ENCODE measurements at regions not wholly inside any gene's neighbourhood (a gene's known extent, or its start where the extent isn't known, plus 50 kb on each side); places are given as distances from the start of the nearest gene placed in this dataset.

- no peak overlapping the region for H3K4me3 ChIP-seq
- ChIA-PET POLR2A (interaction anchor here (1.2 to 1.3 kb wide), 2 partner anchors 11 to 20 kb away, joined by 3 to 4 read pairs; no protein-coding TSS in a partner anchor), CTCF (ENCODE audit: low intra/inter-chr PET ratio) (no interaction called here)
- no peaks in the 10 kb centered on the region for H3K27me3 ChIP-seq (ENCODE audit: control insufficient read depth in 2 of 2, insufficient read depth in 2 of 2, low read length in 2 of 2)
- peaks cover 0 to 29% of the 10 kb centered on the region in 2 experiments; a peak in 3 of 5 replicates for H3K4me1 ChIP-seq (replicated peaks in 1 of 2; ENCODE audit: control insufficient read depth in 2 of 2, insufficient read depth in 2 of 2, low read length in 2 of 2)
- peak overlapping the region; percentile 52; the same call in 2 of the 3 replicates for H3K27ac ChIP-seq (ENCODE audit: extremely low read depth, low read depth, low read length)
- H3K36me3 ChIP-seq (ENCODE audit: control insufficient read depth, insufficient read depth, low read length), result no peaks in the 10 kb centered on the region
- peak overlapping the region; percentile 10; the same call in 1 of the 2 replicates for H3K4me2 ChIP-seq (ENCODE audit: insufficient read depth, low read length)
- intact Hi-C loops (cut with micrococcal nuclease) (loop anchor here (5.0 kb wide), 5 partner anchors 33 to 208 kb away; partner anchors contain the start of gene PRDX6), in situ Hi-C loops (cut with MboI) (no loop called here)
- H3K9me1 ChIP-seq (ENCODE audit: control insufficient read depth, insufficient read depth, low read length), result no peaks in the 10 kb centered on the region
- H4K20me1 ChIP-seq (replicated peaks; ENCODE audit: control insufficient read depth, insufficient read depth, low read length), result no peaks in the 10 kb centered on the region
- no TSS peak for BruUV-seq (replicated peaks)
- peak; percentile 97 for ATAC-seq
- 0% methylated on average over 2 of the region's 2 CpGs for WGBS (ENCODE audit: insufficient coverage, low coverage, missing lambda C conversion rate)
- peak; percentile 29 for FAIRE-seq
- H3K9me3 ChIP-seq (replicated peaks; ENCODE audit: control insufficient read depth, insufficient read depth, low read depth, low read length), result no peaks in the 10 kb centered on the region
- no peak overlapping the region for H3K9ac ChIP-seq (ENCODE audit: insufficient read depth in 1 of 2, low read depth in 2 of 2, low read length in 2 of 2)
- H2AFZ ChIP-seq (ENCODE audit: low read depth, low read length), result peak overlapping the region; percentile 8; the same call in 1 of the 2 replicates
- no peaks in the 10 kb centered on the region for H3K79me2 ChIP-seq (ENCODE audit: control insufficient read depth, insufficient read depth, low read length)
- DNase-seq (ENCODE audit: extremely low read depth in 1 of 4, low spot score in 3 of 4), result peak in 2 of 4 experiments; percentile 63 to 69
- TF ChIP-seq PHTF2 (CRISPR knock-in tag; IDR thresholded peaks at IDR 0.05) (no peak), VEZF1 (CRISPR knock-in tag; IDR thresholded peaks at IDR 0.05) (0 out of 2 replicates have a peak, but pooled peaks have one; percentile 27), ZNF395 (CRISPR knock-in tag; IDR thresholded peaks at IDR 0.05) (peak; percentile 68), NRF1 (conservative IDR thresholded peaks at IDR 0.05 in 1 of 2, IDR thresholded peaks at IDR 0.05 in 1 of 2) (peak in 1 of 2 experiments; percentile 18; a peak in 1 of 4 replicates), DIDO1 (tag; IDR thresholded peaks at IDR 0.05; ENCODE audit: low read depth) (0 out of 2 replicates have a peak, but pooled peaks have one; percentile 21), NR4A1 (CRISPR knock-in tag; IDR thresholded peaks at IDR 0.05) (no peak), NR4A1 (tag; IDR thresholded peaks at IDR 0.05) (peak; percentile 94), GTF2B (IDR thresholded peaks at IDR 0.05; ENCODE audit: extremely low read depth, insufficient read length) (no peak), NR2F6 (CRISPR knock-in tag; IDR thresholded peaks at IDR 0.05) (no peak), SP2 (IDR thresholded peaks at IDR 0.05; ENCODE audit: extremely low read depth, low read depth, low read length, poor library complexity, severe bottlenecking) (no peak), ID3 (CRISPR knock-in tag; IDR thresholded peaks at IDR 0.05) (no peak), ID3 (tag; IDR thresholded peaks at IDR 0.05) (peak; percentile 84), NFRKB (IDR thresholded peaks at IDR 0.05; ENCODE audit: low read depth) (peak; percentile 98), ZSCAN32 (CRISPR knock-in tag; IDR thresholded peaks at IDR 0.05) (peak; percentile 93), BRD9 (IDR thresholded peaks at IDR 0.05; ENCODE audit: low read depth, partially characterized antibody) (peak; percentile 86), ATF7 (IDR thresholded peaks at IDR 0.05) (peak; percentile 90), NBN (IDR thresholded peaks at IDR 0.05; ENCODE audit: low read depth) (peak; percentile 21; the same call in 1 of the 2 replicates), ZNF41 (CRISPR knock-in tag; conservative IDR thresholded peaks at IDR 0.05) (0 out of 2 replicates have a peak, but pooled peaks have one; percentile 48)
Observed at GRCh38 chr1:173269490-173270230, 62.5 kb upstream of the TNFSF4 start.
